H1 (cell line): ENCODE measurements at regions not wholly inside any gene's neighbourhood (a gene's known extent, or its start where the extent isn't known, plus 50 kb on each side); places are given as distances from the start of the nearest gene placed in this dataset.

Source experiments
- CTCF ChIA-PET: fragments of 300-600 bp; sonication (Branson Sonifier 250); formaldehyde crosslinking; loops from one replicate; lab custom pipeline; 2021; ENCODE audit not compliant: partially characterized antibody; lab: Charles Lee
- POLR2A ChIA-PET: fragments of 300-600 bp; sonication (Branson Sonifier 250); formaldehyde crosslinking; loops from one replicate; lab custom pipeline; 2021; ENCODE audit warnings: inconsistent platforms; ENCODE audit not compliant: partially characterized antibody; lab: Charles Lee
- DNase-seq, 2 experiments: peaks; one replicate each; pipeline versions ENCODE4 v3.0.0 to v3.0.0-alpha.2; 2010 to 2022; ENCODE audit warnings: low spot score in 2 of 2, low read depth in 1 of 2, mixed read lengths in 1 of 2
- FAIRE-seq: peaks from 2 replicates; lab custom pipeline; 2011; peaks lifted over from hg19 to GRCh38; lab: Jason Lieb, UNC
- H2AFZ ChIP-seq: 2 replicates; pipeline ENCODE4 v1.8.1; 2012; ENCODE audit warnings: low read length, inconsistent platforms
- H2AK5ac ChIP-seq: 2 replicates; pipeline ENCODE4 v1.6.1; 2013; ENCODE audit warnings: low read depth, low read length
- H2BK120ac ChIP-seq: replicated peaks from 2 replicates; pipeline ENCODE3; 2013; ENCODE audit warnings: low read depth, low read length, inconsistent platforms
- H2BK12ac ChIP-seq: 2 replicates; pipeline ENCODE4 v1.6.1; 2013; ENCODE audit warnings: low read depth, low read length
- H2BK15ac ChIP-seq: 2 replicates; pipeline ENCODE4 v1.6.1; 2013; ENCODE audit warnings: low read length
- H2BK20ac ChIP-seq: 2 replicates; pipeline ENCODE4 v1.6.1; 2013; ENCODE audit warnings: low read length
- H2BK5ac ChIP-seq: 2 replicates; pipeline ENCODE4 v1.6.1; 2013; ENCODE audit warnings: low read depth, low read length
- H3K14ac ChIP-seq: 2 replicates; pipeline ENCODE4 v1.6.1; 2013; ENCODE audit warnings: inconsistent platforms; ENCODE audit not compliant: insufficient read length
- H3K18ac ChIP-seq: 2 replicates; pipeline ENCODE4 v1.6.1; 2013; ENCODE audit warnings: low read length; ENCODE audit errors: extremely low read depth
- H3K23ac ChIP-seq: 2 replicates; pipeline ENCODE4 v1.6.1; 2013; ENCODE audit warnings: inconsistent platforms; ENCODE audit not compliant: insufficient read length
- H3K23me2 ChIP-seq: 2 replicates; pipeline ENCODE4 v1.6.1; 2013; ENCODE audit warnings: low read depth, low read length
- H3K27ac ChIP-seq: 2 replicates; pipeline ENCODE4 v1.6.1; 2011; ENCODE audit warnings: low read depth, low read length, inconsistent platforms
- H3K27me3 ChIP-seq, 4 experiments: replicated peaks in 1 of 4; 1 replicate in 1 of 4; 2 replicates in 3 of 4; pipeline versions ENCODE4 v1.6.1 to v1.8.1; 2011 to 2013; ENCODE audit warnings: low read length in 3 of 4, mild to moderate bottlenecking in 3 of 4, inconsistent platforms in 2 of 4, mixed read lengths in 2 of 4, moderate library complexity in 1 of 4; ENCODE audit not compliant: control insufficient read depth in 3 of 4, insufficient read depth in 3 of 4; ENCODE audit errors: extremely low read depth in 1 of 4
- H3K36me3 ChIP-seq, 4 experiments: 2 replicates each; pipeline versions ENCODE4 v1.6.1 to v1.8.1; 2011 to 2013; ENCODE audit warnings: mild to moderate bottlenecking in 4 of 4, low read length in 3 of 4, moderate library complexity in 2 of 4, control low read depth in 1 of 4, inconsistent platforms in 1 of 4; ENCODE audit not compliant: insufficient read depth in 4 of 4, control insufficient read depth in 2 of 4
- H3K4ac ChIP-seq: replicated peaks from 2 replicates; pipeline ENCODE3; 2013; ENCODE audit warnings: low read length, low read depth, mixed read lengths, inconsistent platforms; ENCODE audit not compliant: insufficient read length
- H3K4me1 ChIP-seq, 4 experiments: replicated peaks in 1 of 4; 1 replicate in 1 of 4; 2 replicates in 3 of 4; pipeline versions ENCODE4 v1.6.1 to v1.8.1; 2011 to 2013; ENCODE audit warnings: low read length in 3 of 4, inconsistent platforms in 2 of 4, mixed read lengths in 1 of 4; ENCODE audit not compliant: insufficient read depth in 4 of 4, control insufficient read depth in 3 of 4
- H3K4me2 ChIP-seq, 2 experiments: 2 replicates each; pipeline versions ENCODE4 v1.6.1 to v1.8.1; 2011 to 2013; ENCODE audit warnings: low read depth in 2 of 2, low read length in 2 of 2, control low read depth in 1 of 2, inconsistent platforms in 1 of 2, mild to moderate bottlenecking in 1 of 2; ENCODE audit not compliant: insufficient read depth in 1 of 2
- H3K4me3 ChIP-seq, 4 experiments: fragments of 200-600, 300-600 bp in 1 of 4; sonication (generic), shearing (Covaris generic), sonication (Bioruptor Twin) in 1 of 4; 2 replicates each; pipeline versions ENCODE4 v1.5.1 to v1.8.1; 2011 to 2016; ENCODE audit warnings: low read length in 4 of 4, low read depth in 3 of 4, control low read depth in 2 of 4, inconsistent platforms in 2 of 4, mild to moderate bottlenecking in 2 of 4, mixed read lengths in 1 of 4, moderate library complexity in 1 of 4; ENCODE audit not compliant: insufficient read depth in 2 of 4; ENCODE audit errors: extremely low read depth in 1 of 4
- H3K56ac ChIP-seq: replicated peaks from 2 replicates; pipeline ENCODE3; 2013; ENCODE audit warnings: low read depth, mild to moderate bottlenecking, mixed read lengths, low read length, inconsistent platforms; ENCODE audit not compliant: insufficient read length
- H3K79me1 ChIP-seq: 2 replicates; pipeline ENCODE4 v1.6.1; 2013; ENCODE audit warnings: low read depth, low read length, control low read depth
- H3K79me2 ChIP-seq, 2 experiments: 2 replicates each; pipeline versions ENCODE4 v1.6.1 to v1.8.1; 2012 to 2013; ENCODE audit warnings: low read length in 2 of 2, mild to moderate bottlenecking in 2 of 2, inconsistent platforms in 1 of 2; ENCODE audit not compliant: insufficient read depth in 2 of 2, control insufficient read depth in 1 of 2
- H3K9ac ChIP-seq, 4 experiments: replicated peaks in 1 of 4; 1 replicate in 1 of 4; 2 replicates in 3 of 4; pipeline versions ENCODE4 v1.6.1 to v1.8.1; 2011 to 2013; ENCODE audit warnings: low read depth in 3 of 4, low read length in 3 of 4, control low read depth in 2 of 4, mild to moderate bottlenecking in 2 of 4, moderate library complexity in 2 of 4, inconsistent platforms in 1 of 4; ENCODE audit errors: extremely low read depth in 1 of 4
- H3K9me3 ChIP-seq, 2 experiments: 2 replicates each; pipeline versions ENCODE4 v1.6.1 to v1.8.1; 2012 to 2013; ENCODE audit warnings: mild to moderate bottlenecking in 2 of 2, moderate library complexity in 2 of 2, control low read depth in 1 of 2, inconsistent platforms in 1 of 2, low read depth in 1 of 2, low read length in 1 of 2, mixed read lengths in 1 of 2; ENCODE audit not compliant: insufficient read depth in 2 of 2
- H4K20me1 ChIP-seq, 2 experiments: replicated peaks in 1 of 2; 2 replicates each; pipeline versions ENCODE3 to v1.8.1; 2011 to 2013; ENCODE audit warnings: inconsistent platforms in 2 of 2, low read length in 2 of 2, mild to moderate bottlenecking in 1 of 2; ENCODE audit not compliant: insufficient read depth in 2 of 2, control insufficient read depth in 1 of 2
- H4K5ac ChIP-seq: 2 replicates; pipeline ENCODE4 v1.6.1; 2013; ENCODE audit warnings: low read length, low read depth, mixed read lengths, inconsistent platforms; ENCODE audit not compliant: insufficient read length
- H4K8ac ChIP-seq: 2 replicates; pipeline ENCODE4 v1.8.0; 2013; ENCODE audit warnings: mild to moderate bottlenecking, moderate library complexity, low read length, inconsistent platforms; ENCODE audit not compliant: insufficient read depth; ENCODE audit errors: extremely low read depth
- H4K91ac ChIP-seq: replicated peaks from 2 replicates; pipeline ENCODE3; 2013; ENCODE audit warnings: low read length, mixed read lengths, inconsistent platforms; ENCODE audit not compliant: insufficient read length
- CEBPB ChIP-seq: IDR thresholded peaks from 2 replicates; pipeline ENCODE4 v1.6.1; 2012; ENCODE audit warnings: low read depth, low read length
- CHD1 ChIP-seq: IDR thresholded peaks from 2 replicates; pipeline ENCODE4 v1.6.1; 2012; ENCODE audit warnings: low read depth, low read length, improper control_type of control experiment
- CHD2 ChIP-seq: IDR thresholded peaks from 2 replicates; pipeline ENCODE4 v1.6.1; 2012; ENCODE audit warnings: low read length, improper control_type of control experiment
- EZH2 ChIP-seq: fragments of 200-600 bp; sonication (generic); IDR thresholded peaks from 2 replicates; pipeline ENCODE4 v1.7.1; 2012; ENCODE audit warnings: low read depth, mild to moderate bottlenecking, moderate library complexity, low read length, inconsistent platforms; ENCODE audit not compliant: severe bottlenecking
- HDAC6 ChIP-seq: IDR thresholded peaks from one replicate; pipeline ENCODE4 v1.7.1; 2012; ENCODE audit warnings: low read depth, mild to moderate bottlenecking, inconsistent platforms, low read length, moderate library complexity
- JUN ChIP-seq: IDR thresholded peaks from 2 replicates; pipeline ENCODE4 v1.6.1; 2011; ENCODE audit warnings: low read depth, mild to moderate bottlenecking, improper control_type of control experiment, low read length
- JUND ChIP-seq: IDR thresholded peaks from 2 replicates; pipeline ENCODE4 v1.6.1; 2011; ENCODE audit warnings: mild to moderate bottlenecking, improper control_type of control experiment, low read length
- KDM5A ChIP-seq: fragments of 200-600 bp; IDR thresholded peaks from 2 replicates; pipeline ENCODE4 v1.7.1; 2012; ENCODE audit warnings: mild to moderate bottlenecking, low read length, inconsistent platforms, mixed read lengths
- PHF8 ChIP-seq: fragments of 200-600 bp; sonication (generic); conservative IDR thresholded peaks from 2 replicates; pipeline ENCODE4 v1.7.1; 2012; ENCODE audit warnings: low read depth, mild to moderate bottlenecking, inconsistent platforms, low read length, moderate library complexity
- RFX5 ChIP-seq: IDR thresholded peaks from 2 replicates; pipeline ENCODE4 v1.6.1; 2011; ENCODE audit warnings: low read depth, low read length, improper control_type of control experiment, borderline replicate concordance
- SIN3A ChIP-seq, 2 experiments: IDR thresholded peaks in 1 of 2; conservative IDR thresholded peaks in 1 of 2; 2 replicates each; pipeline ENCODE4 v1.6.1; 2011 to 2012; ENCODE audit warnings: low read length in 2 of 2, improper control_type of control experiment in 1 of 2, low read depth in 1 of 2, mild to moderate bottlenecking in 1 of 2
- SIRT6 ChIP-seq: IDR thresholded peaks from one replicate; pipeline ENCODE4 v1.7.1; 2012; ENCODE audit warnings: low read length, inconsistent platforms
- SP1 ChIP-seq: IDR thresholded peaks from 2 replicates; pipeline ENCODE4 v1.6.1; 2011; ENCODE audit warnings: low read depth, low read length
- SP4 ChIP-seq: IDR thresholded peaks from 2 replicates; pipeline ENCODE4 v1.6.1; 2012; ENCODE audit warnings: low read length, inconsistent platforms
- SRF ChIP-seq: IDR thresholded peaks from 2 replicates; pipeline ENCODE4 v1.6.1; 2011; ENCODE audit warnings: mild to moderate bottlenecking, low read depth, low read length, moderate library complexity
- WGBS, 2 experiments: shearing (Covaris generic) in 1 of 2; methylation state at CpG; one replicate each; pipeline versions ENCODE4 v1.1.6 to v1.1.7; 2013 to 2015; ENCODE audit warnings: low lambda C conversion rate in 2 of 2, mixed read lengths in 2 of 2, inconsistent platforms in 1 of 2, low coverage in 1 of 2, missing lambda C conversion rate in 1 of 2; ENCODE audit not compliant: insufficient replicate concordance in 2 of 2, insufficient coverage in 1 of 2, insufficient read length in 1 of 2; ENCODE audit errors: extremely low coverage in 1 of 2, missing lambda C conversion rate in 1 of 2; 5-methylcytosine and 5-hydroxymethylcytosine counted together

GRCh38 chr4:112739442-112739841, 102.5 kb downstream of the LARP7 start:
- H3K79me2 ChIP-seq = peaks cover 3 to 62% of the 10 kb centered on the region in 2 experiments; a peak in 3 of 4 replicates
- CTCF ChIA-PET = interaction anchor here (0.9 to 1.3 kb wide), 5 partner anchors 11 to 62 kb away, joined by 3 to 5 read pairs (median 3); no protein-coding TSS in a partner anchor
- no peak for TF ChIP-seq CHD2
- TF ChIP-seq HDAC6 = no peak
- no peak for TF ChIP-seq KDM5A
- TF ChIP-seq JUN = no peak
- no peak for TF ChIP-seq CHD1
- TF ChIP-seq CEBPB = no peak
- no peak for TF ChIP-seq SIRT6
- no peak for TF ChIP-seq SIN3A (conservative IDR thresholded peaks at IDR 0.05 in 1 of 2, IDR thresholded peaks at IDR 0.05 in 1 of 2; ENCODE audit: low read depth in 1 of 2, low read length in 2 of 2)
- TF ChIP-seq SP1 = no peak
- TF ChIP-seq RFX5 = no peak
- no peak for TF ChIP-seq SP4
- TF ChIP-seq EZH2 = no peak
- no peak for TF ChIP-seq SRF
- TF ChIP-seq PHF8 = no peak
- TF ChIP-seq JUND = no peak

More at GRCh38 chr4:112739442-112739841, 102.5 kb downstream of the LARP7 start:
- Histone ChIP-seq H3K36me3 (peaks cover 0 to 4% (median 0%) of the 10 kb centered on the region in 4 experiments; a peak in 1 of 8 replicates), H3K4me2 (no peak overlapping the region; a peak in 1 of 4 replicates), H2AFZ (no peak overlapping the region), H2BK15ac (no peak overlapping the region), H4K20me1 (no peaks in the 10 kb centered on the region), H2BK120ac (peak overlapping the region; percentile 13), H2BK5ac (peak overlapping the region; percentile 73), H3K9me3 (no peaks in the 10 kb centered on the region), H3K4ac (no peak overlapping the region), H2BK20ac (peak overlapping the region; percentile 63; the same call in 1 of the 2 replicates), H4K5ac (no peak overlapping the region), H3K27me3 (no peaks in the 10 kb centered on the region), H3K4me1 (peaks cover 0 to 4% (median under 1%) of the 10 kb centered on the region in 4 experiments; a peak in 3 of 7 replicates), H3K27ac (no peak overlapping the region), H3K23me2 (no peaks in the 10 kb centered on the region), H3K14ac (no peak overlapping the region), H3K18ac (0 out of 2 replicates have a peak overlapping the region, but pooled peaks have one; percentile 73), H2AK5ac (0 out of 2 replicates have a peak overlapping the region, but pooled peaks have one; percentile 55), H3K23ac (no peak overlapping the region), H3K9ac (no peak overlapping the region), H3K56ac (no peak overlapping the region), H3K79me1 (peaks cover 5% of the 10 kb centered on the region), H4K8ac (no peak overlapping the region), H4K91ac (peak overlapping the region; percentile 45), H3K4me3 (no peak overlapping the region), H2BK12ac (peak overlapping the region; percentile 95)
- DNase-seq (peak in 1 of 2 experiments; percentile 28), FAIRE-seq (no peak)
- 92% methylated on average over 8 of the region's 8 CpGs; no CpG with 5 or more reads in 1 of the 2 experiments for WGBS, 2 experiments
- POLR2A ChIA-PET = interaction anchor here (0.7 to 19.0 kb wide), 9 partner anchors 9 to 94 kb away, joined by 3 to 306 read pairs (median 3); no protein-coding TSS in a partner anchor
